Glutamatergic neuron (in vitro differentiated cells): ENCODE measurements at regions not wholly inside any gene's neighbourhood (a gene's known extent, or its start where the extent isn't known, plus 50 kb on each side); places are given as distances from the start of the nearest gene placed in this dataset.
"Not testable (repeated sequence)": the region's sequence is repeated elsewhere in the genome, so short reads cannot be mapped to it uniquely, and the experiment has no call there.

ENCODE experiments used
- DNase-seq: peaks from one replicate; pipeline ENCODE4 v3.0.0; 2022
- H3K27ac Mint-ChIP-seq: one replicate; pipeline ENCODE4 v1.8.0; 2020; ENCODE audit warnings: mild to moderate bottlenecking, mixed read lengths, inconsistent platforms; ENCODE audit not compliant: unreplicated experiment
- H3K27me3 Mint-ChIP-seq: one replicate; pipeline ENCODE4 v1.8.0; 2020; ENCODE audit warnings: mild to moderate bottlenecking, moderate library complexity, mixed read lengths, inconsistent platforms; ENCODE audit not compliant: unreplicated experiment
- H3K36me3 Mint-ChIP-seq: one replicate; pipeline ENCODE4 v1.8.0; 2020; ENCODE audit warnings: mild to moderate bottlenecking, mixed read lengths, inconsistent platforms; ENCODE audit not compliant: unreplicated experiment
- H3K4me1 Mint-ChIP-seq: one replicate; pipeline ENCODE4 v1.8.0; 2020; ENCODE audit warnings: mild to moderate bottlenecking, low read depth, mixed read lengths, inconsistent platforms; ENCODE audit not compliant: unreplicated experiment
- H3K4me3 Mint-ChIP-seq: one replicate; pipeline ENCODE4 v1.8.0; 2020; ENCODE audit warnings: mild to moderate bottlenecking, mixed read lengths, inconsistent platforms; ENCODE audit not compliant: unreplicated experiment
- H3K9me3 Mint-ChIP-seq: one replicate; pipeline ENCODE4 v1.8.0; 2020; ENCODE audit warnings: mild to moderate bottlenecking, moderate library complexity, mixed read lengths, inconsistent platforms; ENCODE audit not compliant: unreplicated experiment
- TF ChIP-seq, protein P1 (sequence below): fragments of 200-600 bp; sonication (generic); IDR thresholded peaks from one replicate; pipeline ENCODE4 v1.5.0; 2021; ENCODE audit not compliant: partially characterized antibody, unreplicated experiment

DNA sequence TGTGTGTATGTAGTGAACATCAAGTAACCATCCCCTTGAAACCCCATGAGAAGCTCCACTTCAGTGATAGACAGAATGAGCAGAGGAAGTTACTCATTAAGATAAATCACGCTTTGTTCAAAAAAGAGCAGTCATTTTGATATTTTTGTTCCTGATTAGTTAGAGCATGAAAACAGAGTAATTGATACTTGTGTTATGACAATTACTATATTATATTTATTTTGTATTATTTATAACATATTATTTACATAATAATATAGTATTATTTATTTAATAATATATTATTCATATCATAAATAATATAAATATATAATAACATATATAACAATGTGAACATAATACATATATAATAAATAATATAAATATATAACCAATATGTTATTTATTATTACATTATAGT lies 580.9 kb downstream of the SOX5 start:
- Mint-ChIP-seq H3K27ac (no peak overlapping the region), H3K4me1 (no peaks in the 10 kb centered on the region), H3K36me3 (no peaks in the 10 kb centered on the region), H3K27me3 (no peaks in the 10 kb centered on the region), H3K9me3 (peaks cover 7% of the 10 kb centered on the region), H3K4me3 (no peak overlapping the region)
- TF ChIP-seq, protein P1, sequence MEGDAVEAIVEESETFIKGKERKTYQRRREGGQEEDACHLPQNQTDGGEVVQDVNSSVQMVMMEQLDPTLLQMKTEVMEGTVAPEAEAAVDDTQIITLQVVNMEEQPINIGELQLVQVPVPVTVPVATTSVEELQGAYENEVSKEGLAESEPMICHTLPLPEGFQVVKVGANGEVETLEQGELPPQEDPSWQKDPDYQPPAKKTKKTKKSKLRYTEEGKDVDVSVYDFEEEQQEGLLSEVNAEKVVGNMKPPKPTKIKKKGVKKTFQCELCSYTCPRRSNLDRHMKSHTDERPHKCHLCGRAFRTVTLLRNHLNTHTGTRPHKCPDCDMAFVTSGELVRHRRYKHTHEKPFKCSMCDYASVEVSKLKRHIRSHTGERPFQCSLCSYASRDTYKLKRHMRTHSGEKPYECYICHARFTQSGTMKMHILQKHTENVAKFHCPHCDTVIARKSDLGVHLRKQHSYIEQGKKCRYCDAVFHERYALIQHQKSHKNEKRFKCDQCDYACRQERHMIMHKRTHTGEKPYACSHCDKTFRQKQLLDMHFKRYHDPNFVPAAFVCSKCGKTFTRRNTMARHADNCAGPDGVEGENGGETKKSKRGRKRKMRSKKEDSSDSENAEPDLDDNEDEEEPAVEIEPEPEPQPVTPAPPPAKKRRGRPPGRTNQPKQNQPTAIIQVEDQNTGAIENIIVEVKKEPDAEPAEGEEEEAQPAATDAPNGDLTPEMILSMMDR, result no peak
- DNase-seq, result no peak

DNA sequence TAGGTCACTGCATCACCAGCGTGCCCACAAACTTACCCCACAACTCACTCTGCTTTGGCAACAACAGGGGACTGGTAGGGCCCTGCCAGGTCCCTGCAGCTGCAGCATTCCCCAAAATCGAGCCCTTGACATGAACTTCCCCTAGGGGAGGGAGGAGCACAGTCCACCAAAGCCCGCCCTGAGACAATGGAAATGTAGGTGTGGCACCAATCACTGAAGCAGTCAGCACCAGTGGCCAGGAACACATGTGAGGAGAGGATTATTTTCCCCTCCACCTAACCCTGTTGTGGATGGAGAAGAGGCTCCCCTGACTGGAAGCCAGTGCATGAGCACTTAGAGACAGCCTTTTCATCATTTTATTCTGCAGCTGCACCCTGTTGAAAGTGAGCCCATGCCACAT lies 573.8 kb downstream of the SOX5 start:
- TF ChIP-seq, protein P1, result no peak
- no peak for DNase-seq
- Mint-ChIP-seq H3K4me1 (no peaks in the 10 kb centered on the region), H3K27me3 (no peaks in the 10 kb centered on the region), H3K27ac (no peak overlapping the region), H3K9me3 (peaks cover 7% of the 10 kb centered on the region), H3K36me3 (peaks cover 18% of the 10 kb centered on the region), H3K4me3 (no peak overlapping the region)

DNA sequence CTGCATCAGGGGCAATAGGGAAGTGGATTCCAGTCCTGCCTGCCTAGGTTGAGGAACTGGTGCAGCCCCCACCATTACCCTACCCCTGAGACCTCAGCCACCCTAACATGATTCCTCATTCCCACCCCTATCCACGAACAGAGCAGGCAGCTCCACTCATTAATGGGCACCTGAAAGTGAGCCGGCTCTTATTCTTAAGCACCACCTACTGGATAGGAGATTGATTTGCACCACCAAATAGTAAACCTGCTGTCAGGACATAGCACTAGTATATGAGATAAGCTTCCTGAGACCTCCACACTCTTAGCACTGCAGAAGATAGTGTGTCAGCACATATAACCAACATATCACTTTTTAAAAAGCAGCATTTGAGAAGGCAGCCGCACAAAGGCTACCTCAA lies 573.2 kb downstream of the SOX5 start:
- no peaks in the 10 kb centered on the region for H3K4me1 Mint-ChIP-seq
- no peak overlapping the region for H3K4me3 Mint-ChIP-seq
- H3K9me3 Mint-ChIP-seq, result peaks cover 7% of the 10 kb centered on the region
- DNase-seq, result no peak
- H3K36me3 Mint-ChIP-seq, result peaks cover 18% of the 10 kb centered on the region
- no peaks in the 10 kb centered on the region for H3K27me3 Mint-ChIP-seq
- TF ChIP-seq, protein P1, result no peak
- no peak overlapping the region for H3K27ac Mint-ChIP-seq

DNA sequence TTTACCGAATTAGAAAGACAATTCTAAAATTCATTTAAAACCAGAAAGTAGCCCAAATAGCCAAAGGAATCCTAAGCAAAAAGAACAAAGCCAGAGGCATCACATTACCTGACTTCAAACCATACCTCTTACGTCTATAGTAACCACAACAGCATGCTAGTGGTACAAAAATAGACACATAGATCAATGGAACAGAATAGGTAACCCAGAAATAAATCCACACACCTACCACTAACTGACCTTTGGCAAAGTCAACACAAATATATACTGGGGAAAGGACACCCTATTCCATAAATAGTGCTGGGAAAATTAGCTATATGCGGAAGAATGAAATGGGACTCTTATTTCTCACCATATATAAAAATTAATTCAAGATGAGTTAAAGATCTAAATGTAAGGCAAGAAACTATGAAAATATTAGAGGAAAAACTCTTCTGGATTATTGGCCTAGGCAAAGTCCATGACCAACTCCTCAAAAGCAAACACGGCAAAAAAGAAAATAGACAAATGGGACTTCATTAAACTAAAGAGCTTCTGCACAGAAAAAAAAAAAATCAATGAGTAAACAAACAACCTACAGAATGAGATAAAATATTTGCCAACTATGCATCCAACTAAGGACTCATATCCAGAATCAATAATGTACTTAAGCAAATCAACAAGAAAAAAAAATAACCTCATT lies 568.9 kb downstream of the SOX5 start:
- H3K4me1 Mint-ChIP-seq, result no peaks in the 10 kb centered on the region
- no peak for DNase-seq
- TF ChIP-seq, protein P1, result no peak
- H3K27me3 Mint-ChIP-seq, result peaks cover 2% of the 10 kb centered on the region
- H3K36me3 Mint-ChIP-seq, result peaks cover 18% of the 10 kb centered on the region
- H3K4me3 Mint-ChIP-seq, result no peak overlapping the region
- H3K9me3 Mint-ChIP-seq, result peaks cover 7% of the 10 kb centered on the region
- no peak overlapping the region for H3K27ac Mint-ChIP-seq

DNA sequence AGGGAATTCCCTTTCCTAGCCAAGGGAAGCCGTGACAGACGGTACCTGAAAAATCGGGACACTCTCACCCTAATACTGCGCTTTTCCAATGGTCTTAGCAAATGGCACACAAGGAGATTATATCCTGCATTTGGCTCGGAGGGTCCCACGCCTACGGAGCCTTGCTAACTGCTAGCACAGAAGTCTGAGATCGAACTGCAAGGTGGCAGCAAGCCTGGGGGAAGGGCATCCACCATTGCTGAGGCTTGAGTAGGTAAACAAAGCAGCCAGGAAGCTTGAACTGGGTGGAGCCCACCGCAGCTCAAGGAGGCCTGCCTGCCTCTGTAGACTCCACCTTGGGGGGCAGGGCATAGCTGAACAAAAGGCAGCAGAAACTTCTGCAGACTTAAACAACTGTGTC lies 560.6 kb downstream of the SOX5 start:
- not testable (repeated sequence) for H3K27me3 Mint-ChIP-seq

DNA sequence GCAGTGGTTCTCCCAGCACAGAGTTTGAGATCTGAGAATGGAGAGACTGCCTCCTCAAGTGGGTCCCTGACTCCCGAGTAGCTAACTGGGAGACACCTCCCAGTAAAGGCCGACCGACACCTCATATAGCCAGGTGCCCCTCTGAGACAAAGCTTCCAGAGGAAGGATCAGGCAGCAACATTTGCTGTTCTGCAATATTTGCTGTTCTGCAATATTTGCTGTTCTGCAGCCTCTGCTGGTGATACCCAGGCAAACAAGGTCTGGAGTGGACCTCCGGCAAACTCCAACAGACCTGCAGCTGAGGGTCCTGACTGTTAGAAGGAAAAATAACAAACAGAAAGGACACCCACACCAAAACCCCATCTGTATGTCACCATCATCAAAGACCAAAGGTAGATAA lies 560.2 kb downstream of the SOX5 start:
- not testable (repeated sequence) for H3K27me3 Mint-ChIP-seq, H3K27ac Mint-ChIP-seq, H3K9me3 Mint-ChIP-seq, H3K36me3 Mint-ChIP-seq, H3K4me3 Mint-ChIP-seq, H3K4me1 Mint-ChIP-seq, DNase-seq

More for the DNA sequence above, 560.6 kb downstream of the SOX5 start:
- not testable (repeated sequence) for H3K4me1 Mint-ChIP-seq, H3K27ac Mint-ChIP-seq, H3K4me3 Mint-ChIP-seq, H3K36me3 Mint-ChIP-seq, H3K9me3 Mint-ChIP-seq, DNase-seq
